Stimulated activated effector memory CD8-positive, alpha-beta T cell treated with anti-CD3 and anti-CD28 coated beads, Interleukin-12 subunit alpha, Interleukin-12 subunit beta, amount 100 ng/mL, for 72 hours (primary cell): ENCODE measurements at regions not wholly inside any gene's neighbourhood (a gene's known extent, or its start where the extent isn't known, plus 50 kb on each side); places are given as distances from the start of the nearest gene placed in this dataset.
"Not testable (repeated sequence)": the region's sequence is repeated elsewhere in the genome, so short reads cannot be mapped to it uniquely, and the experiment has no call there.

Experiments
- ATAC-seq: fragments of 150-1000 bp; cut with Tn5 transposase; 2 replicates; pipeline ENCODE4 v1.10.0; 2021
- DNase-seq, 2 donors: peaks; one replicate each; pipeline ENCODE4 v3.0.0; 2021 to 2022; ENCODE audit warnings: low spot score in 2 of 2
- H3K27ac Mint-ChIP-seq: one replicate; pipeline ENCODE4 v1.8.0; 2022; ENCODE audit warnings: mild to moderate bottlenecking, mixed read lengths
- H3K36me3 Mint-ChIP-seq: one replicate; pipeline ENCODE4 v1.8.0; 2022; ENCODE audit warnings: mild to moderate bottlenecking, mixed read lengths
- H3K4me1 Mint-ChIP-seq: one replicate; pipeline ENCODE4 v1.8.0; 2022; ENCODE audit warnings: mixed read lengths
- H3K4me3 Mint-ChIP-seq: one replicate; pipeline ENCODE4 v1.8.0; 2022; ENCODE audit warnings: mild to moderate bottlenecking, mixed read lengths
- H3K9me3 Mint-ChIP-seq: one replicate; pipeline ENCODE4 v1.8.0; 2022; ENCODE audit warnings: mixed read lengths

- Mint-ChIP-seq H3K9me3 (peaks cover 3% of the 10 kb centered on the region), H3K4me3 (no peak overlapping the region), H3K4me1 (peaks cover 32% of the 10 kb centered on the region), H3K36me3 (no peaks in the 10 kb centered on the region), H3K27ac (no peak overlapping the region)
- no peak for DNase-seq
- ATAC-seq, result no peak
Measured at GRCh38 chr14:89680156-89680555, 263.1 kb upstream of the FOXN3 start.

- no peak for DNase-seq
- H3K4me3 Mint-ChIP-seq, result no peak overlapping the region
- H3K36me3 Mint-ChIP-seq, result no peaks in the 10 kb centered on the region
- H3K27ac Mint-ChIP-seq, result no peak overlapping the region
- H3K4me1 Mint-ChIP-seq, result peaks cover 32% of the 10 kb centered on the region
- no peak for ATAC-seq
- H3K9me3 Mint-ChIP-seq, result no peaks in the 10 kb centered on the region
Measured at GRCh38 chr14:89678768-89679167, 261.7 kb upstream of the FOXN3 start.

DNA sequence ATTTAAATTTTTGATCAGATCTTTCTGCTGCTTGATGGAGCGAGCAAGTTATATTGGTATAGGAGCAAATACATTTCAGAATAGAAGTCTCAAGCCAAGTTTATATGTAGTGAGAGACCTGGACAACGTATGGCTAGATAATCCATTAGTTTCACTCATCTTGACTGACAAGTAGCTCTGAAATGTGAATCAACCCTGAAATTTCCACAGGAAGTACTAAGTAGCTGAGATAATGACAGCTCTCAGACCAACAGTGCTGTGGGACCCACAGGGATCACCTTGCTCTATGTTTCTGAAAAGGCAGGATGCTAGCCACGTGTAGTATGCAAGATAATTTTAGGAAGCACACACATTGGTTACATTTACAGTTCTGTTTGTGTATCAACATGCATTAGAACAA lies 258.6 kb upstream of the FOXN3 start:
- no peak for ATAC-seq

DNA sequence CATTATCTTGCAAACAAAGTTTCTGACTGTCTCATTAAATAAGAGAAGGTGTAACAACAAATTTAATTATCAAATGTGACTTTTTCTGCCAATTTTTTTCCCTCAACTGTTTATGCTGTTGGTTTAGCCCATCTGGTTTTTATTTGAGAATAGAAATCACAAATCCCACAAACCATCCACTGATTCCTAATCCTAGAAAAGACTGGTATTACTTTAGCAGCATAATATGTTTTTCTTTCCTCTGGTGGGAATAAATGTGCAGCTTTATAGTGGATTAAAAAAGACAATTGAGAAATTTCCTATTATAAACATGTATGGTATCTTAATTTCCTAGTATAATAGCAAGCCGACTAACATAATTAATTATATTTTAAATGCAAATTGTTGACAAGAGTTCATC lies 257.9 kb upstream of the FOXN3 start:
- no peak overlapping the region for H3K27ac Mint-ChIP-seq
- no peak for ATAC-seq
- H3K36me3 Mint-ChIP-seq, result no peaks in the 10 kb centered on the region
- peaks cover 3% of the 10 kb centered on the region for H3K4me1 Mint-ChIP-seq
- no peaks in the 10 kb centered on the region for H3K9me3 Mint-ChIP-seq
- DNase-seq, result no peak
- H3K4me3 Mint-ChIP-seq, result no peak overlapping the region

More for the DNA sequence above, 258.6 kb upstream of the FOXN3 start:
- Mint-ChIP-seq H3K36me3 (no peaks in the 10 kb centered on the region), H3K27ac (no peak overlapping the region), H3K4me3 (no peak overlapping the region), H3K9me3 (no peaks in the 10 kb centered on the region), H3K4me1 (peaks cover 9% of the 10 kb centered on the region)
- no peak for DNase-seq

GRCh38 chr14:89674240-89674639 lies 257.2 kb upstream of the FOXN3 start:
- Mint-ChIP-seq H3K4me1 (peaks cover 4% of the 10 kb centered on the region), H3K27ac (no peak overlapping the region), H3K4me3 (no peak overlapping the region), H3K9me3 (no peaks in the 10 kb centered on the region), H3K36me3 (no peaks in the 10 kb centered on the region)
- ATAC-seq (no peak), DNase-seq (no peak)

DNA sequence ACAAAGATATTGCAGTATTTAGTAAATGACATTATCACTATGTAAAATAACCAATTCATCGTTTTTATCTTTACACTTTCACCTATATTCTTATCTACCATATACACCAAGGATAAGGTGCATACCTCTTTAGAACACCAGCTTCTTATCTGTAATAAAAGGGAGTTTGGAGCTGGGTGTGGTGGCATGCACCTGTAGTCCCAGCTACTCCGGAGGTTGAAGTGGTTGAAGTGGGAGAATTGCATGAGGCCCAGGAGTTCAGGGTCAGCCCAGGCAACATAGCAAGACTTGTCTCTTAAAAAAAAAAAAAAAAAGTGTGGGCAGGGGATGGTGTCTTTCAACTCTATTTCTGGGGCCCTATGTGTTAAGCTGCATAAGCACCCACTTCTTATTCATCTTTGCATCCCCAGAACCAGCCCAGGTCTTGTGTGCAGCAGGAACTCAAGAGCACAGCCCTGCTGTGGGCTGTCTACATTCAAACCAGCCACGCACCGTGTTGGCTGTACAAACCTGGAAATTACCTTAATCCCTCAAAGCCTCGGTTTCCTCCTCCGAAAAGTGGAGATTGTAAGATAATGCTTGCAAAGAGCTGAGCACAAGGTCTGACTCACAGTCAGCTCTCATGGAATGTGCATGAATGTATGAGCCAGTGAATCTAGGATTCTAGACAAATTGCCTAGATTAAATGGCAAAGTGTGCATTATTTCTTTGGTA lies 256.6 kb upstream of the FOXN3 start:
- ATAC-seq (no peak), DNase-seq (no peak)
- no peak overlapping the region for H3K4me3 Mint-ChIP-seq
- peaks cover 10% of the 10 kb centered on the region for H3K4me1 Mint-ChIP-seq
- no peaks in the 10 kb centered on the region for H3K36me3 Mint-ChIP-seq
- H3K27ac Mint-ChIP-seq, result no peak overlapping the region
- no peaks in the 10 kb centered on the region for H3K9me3 Mint-ChIP-seq

DNA sequence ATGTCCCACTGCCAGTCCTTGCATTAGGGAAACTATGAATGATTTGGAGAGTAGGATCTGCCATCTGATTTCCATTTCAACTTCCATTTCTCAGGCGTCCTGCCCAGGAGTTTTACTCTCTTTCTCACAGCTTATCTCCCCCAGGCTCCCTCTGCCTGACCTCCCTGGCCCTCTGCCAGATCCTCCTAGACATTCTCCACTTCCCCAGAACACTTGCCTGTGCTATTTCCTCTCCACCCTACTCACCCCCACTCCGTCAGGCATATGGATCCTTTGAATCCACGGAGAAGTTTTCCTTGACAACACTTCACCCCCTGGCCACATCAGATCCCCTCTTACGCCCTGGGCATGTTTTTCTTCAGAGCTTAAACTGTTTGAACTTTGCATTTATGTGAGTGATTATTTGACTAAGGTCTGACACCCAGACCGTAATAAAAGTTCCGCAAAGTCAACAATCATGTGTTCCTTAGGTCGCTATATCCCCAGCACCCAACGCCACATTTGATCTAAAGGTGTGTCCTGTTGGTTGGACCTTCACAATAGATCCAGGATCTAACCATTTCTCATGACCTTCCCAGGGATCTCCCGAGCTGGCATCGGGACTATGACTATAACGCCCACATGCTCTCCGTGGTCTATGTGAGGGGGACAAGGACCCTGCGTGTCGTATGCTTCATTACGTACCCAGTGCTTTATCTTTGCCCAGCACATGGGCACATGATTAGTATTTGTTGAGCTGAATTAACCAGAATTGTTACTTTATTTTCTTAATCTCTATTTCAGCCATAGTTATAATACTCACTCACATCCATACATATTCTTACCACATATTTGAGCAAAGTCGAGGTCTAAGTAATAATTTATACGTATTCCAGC lies 255.8 kb upstream of the FOXN3 start:
- no peak for DNase-seq
- no peak overlapping the region for H3K27ac Mint-ChIP-seq
- no peaks in the 10 kb centered on the region for H3K36me3 Mint-ChIP-seq

GRCh38 chr14:89669193-89669592 lies 252.2 kb upstream of the FOXN3 start:
- H3K27ac Mint-ChIP-seq, result no peak overlapping the region
- H3K36me3 Mint-ChIP-seq, result no peaks in the 10 kb centered on the region
- H3K4me1 Mint-ChIP-seq, result peaks cover 10% of the 10 kb centered on the region
- DNase-seq, result no peak
- no peak overlapping the region for H3K4me3 Mint-ChIP-seq
- peak; percentile 76 for ATAC-seq
- H3K9me3 Mint-ChIP-seq, result peaks cover 2% of the 10 kb centered on the region

More for the DNA sequence above, 255.8 kb upstream of the FOXN3 start:
- no peaks in the 10 kb centered on the region for H3K9me3 Mint-ChIP-seq
- no peak overlapping the region for H3K4me3 Mint-ChIP-seq
- peaks cover 10% of the 10 kb centered on the region for H3K4me1 Mint-ChIP-seq
- no peak for ATAC-seq

DNA sequence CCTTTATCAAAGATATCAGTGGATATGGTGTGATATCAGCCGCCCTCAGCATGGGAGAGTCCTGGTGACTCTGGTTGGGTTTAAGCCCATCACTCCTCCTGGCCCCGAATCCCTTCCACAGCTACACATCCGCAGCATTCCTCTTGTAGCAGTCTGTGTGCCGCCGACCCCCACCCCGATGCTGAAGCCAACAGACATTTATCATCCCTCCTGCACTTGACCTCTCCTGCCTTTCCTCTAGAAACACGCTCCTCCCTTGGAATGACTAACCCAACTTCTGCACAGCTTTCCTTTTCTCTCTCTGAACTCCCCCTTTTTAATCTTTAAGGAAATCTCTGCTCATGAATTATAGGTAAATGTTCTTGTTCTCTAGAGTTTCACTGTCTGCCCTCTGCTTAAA lies 250.9 kb upstream of the FOXN3 start:
- no peak for DNase-seq
- Mint-ChIP-seq H3K36me3 (no peaks in the 10 kb centered on the region), H3K4me1 (peaks cover 10% of the 10 kb centered on the region), H3K27ac (no peak overlapping the region), H3K9me3 (peaks cover 2% of the 10 kb centered on the region), H3K4me3 (no peak overlapping the region)
- ATAC-seq, result no peak

DNA sequence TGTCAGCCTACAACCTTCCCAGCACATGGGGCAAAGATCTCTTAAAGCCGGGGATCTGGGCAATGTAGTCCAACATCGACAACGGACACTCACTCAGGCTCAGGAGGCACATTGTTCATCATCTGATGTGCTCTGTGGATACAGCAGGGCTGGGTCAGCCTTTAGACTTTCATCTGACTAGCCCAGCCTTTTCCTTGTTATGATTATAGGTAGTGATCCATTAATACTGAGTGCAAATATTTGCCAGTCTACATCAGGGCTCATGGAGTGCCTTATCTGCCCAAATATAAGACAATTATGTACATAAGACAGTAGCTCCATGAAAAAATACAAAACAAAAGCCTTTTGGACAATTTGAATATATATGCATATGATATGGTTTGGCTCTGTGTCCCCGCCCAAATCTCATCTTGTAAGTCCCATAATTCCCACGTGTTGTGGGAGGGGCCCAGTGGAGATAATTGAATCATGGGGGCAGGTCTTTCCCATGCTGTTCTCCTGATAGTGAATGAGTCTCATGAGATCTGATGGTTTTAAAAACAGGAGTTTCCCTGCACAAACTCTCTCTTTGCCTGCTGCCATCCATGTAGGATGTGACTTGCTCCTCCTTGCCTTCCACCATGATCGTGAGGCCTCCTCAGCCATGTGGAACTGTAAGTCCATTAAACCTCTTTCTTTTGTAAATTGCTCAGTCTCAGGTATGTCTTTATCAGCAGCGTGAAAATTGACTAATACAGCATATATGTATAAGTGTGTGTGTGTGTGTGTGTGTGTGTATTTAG lies 248.5 kb upstream of the FOXN3 start:
- not testable (repeated sequence) for ATAC-seq, H3K4me1 Mint-ChIP-seq, H3K27ac Mint-ChIP-seq, DNase-seq, H3K4me3 Mint-ChIP-seq, H3K9me3 Mint-ChIP-seq, H3K36me3 Mint-ChIP-seq

- Mint-ChIP-seq H3K4me1 (peaks cover 5% of the 10 kb centered on the region), H3K4me3 (no peak overlapping the region), H3K27ac (no peak overlapping the region), H3K9me3 (peaks cover 4% of the 10 kb centered on the region), H3K36me3 (no peaks in the 10 kb centered on the region)
- no peak for ATAC-seq
- no peak for DNase-seq
Measured at GRCh38 chr14:89661392-89661791, 244.4 kb upstream of the FOXN3 start.

DNA sequence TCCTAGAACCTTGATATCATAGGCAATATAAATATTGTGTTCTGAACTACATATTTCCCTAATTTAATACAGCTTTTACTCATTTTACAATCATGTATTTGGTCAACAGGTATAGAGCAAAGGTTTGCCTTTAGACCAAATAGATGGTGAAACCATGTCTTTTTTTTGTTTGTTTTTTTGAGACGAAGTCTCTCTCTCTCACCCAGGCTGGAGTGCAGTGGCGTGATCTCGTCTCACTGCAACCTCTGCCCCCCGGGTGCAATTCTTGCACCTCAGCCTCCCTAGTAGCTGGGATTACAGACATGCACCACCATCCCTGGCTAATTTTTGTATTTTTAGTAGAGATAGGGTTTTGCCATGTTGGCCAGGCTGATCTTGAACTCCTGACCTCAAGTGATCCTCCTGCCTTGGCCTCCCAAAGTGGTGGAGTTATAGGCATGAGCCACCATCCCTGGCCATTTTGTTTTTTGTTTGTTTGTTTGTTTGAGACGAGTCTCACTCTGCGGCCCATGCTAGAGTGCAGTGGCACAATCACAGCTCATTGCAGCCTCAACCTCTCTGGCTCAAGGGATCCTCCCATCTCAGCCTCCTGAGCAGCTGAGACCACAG lies 243.7 kb upstream of the FOXN3 start:
- DNase-seq, H3K4me1 Mint-ChIP-seq, H3K9me3 Mint-ChIP-seq, H3K36me3 Mint-ChIP-seq, H3K27ac Mint-ChIP-seq, ATAC-seq, H3K4me3 Mint-ChIP-seq: not testable (repeated sequence)

DNA sequence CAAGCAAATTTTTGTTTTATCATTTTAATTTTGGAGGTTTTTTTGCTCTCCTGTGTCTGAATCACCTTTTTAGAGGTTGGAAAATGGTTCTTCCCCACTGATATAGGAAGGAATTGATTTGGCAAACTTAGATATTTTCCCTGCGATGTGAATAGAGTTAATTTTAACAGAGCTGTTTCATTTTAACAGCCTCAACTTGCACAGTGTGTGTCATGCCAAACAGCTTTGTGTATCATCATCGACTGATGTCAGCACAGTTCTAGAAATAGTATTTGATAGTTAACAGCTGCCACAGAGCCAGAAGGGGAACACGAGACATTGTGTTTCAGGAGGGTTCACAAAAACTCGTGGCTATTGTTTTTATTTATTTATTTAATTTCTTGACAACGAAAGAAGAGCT lies 243.1 kb upstream of the FOXN3 start:
- DNase-seq (no peak), ATAC-seq (no peak)
- Mint-ChIP-seq H3K36me3 (no peaks in the 10 kb centered on the region), H3K4me1 (peaks cover 5% of the 10 kb centered on the region), H3K4me3 (no peak overlapping the region), H3K27ac (no peak overlapping the region), H3K9me3 (peaks cover 5% of the 10 kb centered on the region)

DNA sequence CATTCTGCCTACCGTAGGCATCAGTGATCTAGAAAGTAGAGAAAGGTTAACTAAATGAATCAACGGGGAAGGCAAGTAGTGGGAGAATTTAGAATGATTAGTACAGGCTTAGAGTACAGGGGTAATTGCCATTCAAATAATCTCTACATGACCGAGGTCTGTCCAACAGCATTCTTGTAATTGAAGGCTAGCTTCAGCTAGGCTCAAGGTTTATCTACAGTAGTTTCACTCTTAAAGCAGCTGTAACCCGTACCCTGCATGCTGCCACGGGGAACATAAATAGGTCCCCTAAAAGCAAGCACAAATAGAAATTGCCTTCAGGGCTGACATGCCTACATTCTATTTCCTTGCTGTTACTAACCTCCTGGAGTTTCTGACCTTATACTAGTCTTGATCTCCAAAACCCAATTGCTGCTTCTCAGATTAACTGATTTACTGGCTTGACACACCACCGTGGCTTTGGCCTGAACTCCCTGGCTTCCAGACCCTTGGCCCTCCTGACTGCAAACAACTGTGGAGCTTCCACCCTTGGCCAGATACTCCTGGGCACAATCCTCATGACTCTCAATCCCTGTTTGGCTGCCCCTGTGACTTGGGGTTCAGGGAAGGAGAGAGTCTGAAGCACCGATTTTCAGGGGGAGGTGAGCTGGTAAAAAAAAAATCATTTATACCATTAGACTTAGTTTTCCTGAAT lies 242.1 kb upstream of the FOXN3 start:
- Mint-ChIP-seq H3K27ac (peak overlapping the region; percentile 7), H3K9me3 (peaks cover 5% of the 10 kb centered on the region), H3K36me3 (no peaks in the 10 kb centered on the region), H3K4me1 (peaks cover 5% of the 10 kb centered on the region), H3K4me3 (no peak overlapping the region)
- no peak for DNase-seq
- ATAC-seq, result peak; percentile 31

DNA sequence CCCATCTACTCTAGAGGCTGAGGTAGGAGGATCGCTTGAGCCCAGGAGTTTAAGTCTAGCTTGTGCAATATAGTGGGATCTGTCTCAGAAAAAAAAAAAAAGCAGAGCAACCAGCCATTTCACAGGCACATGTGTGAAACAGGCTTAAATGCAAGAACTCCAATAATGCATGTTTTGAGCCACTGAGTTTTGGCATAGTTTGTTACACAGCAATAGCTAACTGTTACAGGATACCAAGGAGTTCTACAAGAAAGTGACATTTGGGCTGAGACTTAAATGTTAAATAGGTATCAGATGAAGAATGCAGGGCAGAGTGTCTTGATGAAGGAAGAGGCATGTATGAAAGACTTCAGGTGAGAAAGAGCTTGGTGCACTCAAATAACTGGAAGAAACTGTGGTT lies 240.0 kb upstream of the FOXN3 start:
- no peaks in the 10 kb centered on the region for H3K36me3 Mint-ChIP-seq
- peaks cover 5% of the 10 kb centered on the region for H3K9me3 Mint-ChIP-seq
- ATAC-seq, result no peak
- peaks cover 5% of the 10 kb centered on the region for H3K4me1 Mint-ChIP-seq
- no peak overlapping the region for H3K27ac Mint-ChIP-seq
- DNase-seq, result no peak
- H3K4me3 Mint-ChIP-seq, result no peak overlapping the region
